Fibroblast of the aortic adventitia (primary cell): ENCODE measurements at regions not wholly inside any gene's neighbourhood (a gene's known extent, or its start where the extent isn't known, plus 50 kb on each side); places are given as distances from the start of the nearest gene placed in this dataset.
"Not testable (repeated sequence)": the region's sequence is repeated elsewhere in the genome, so short reads cannot be mapped to it uniquely, and the experiment has no call there.

ENCODE experiments used
- DNase-seq: peaks from one replicate; pipeline ENCODE4 v3.0.0-alpha.2; 2010; ENCODE audit warnings: low read depth
- H3K4me3 ChIP-seq: 2 replicates; pipeline ENCODE4 v1.5.1; 2011; ENCODE audit warnings: low read depth, mild to moderate bottlenecking, control low read depth, low read length, moderate library complexity
- TF ChIP-seq, protein P1 (sequence below): IDR thresholded peaks from 2 replicates; pipeline ENCODE4 v1.5.1; 2011; ENCODE audit warnings: mild to moderate bottlenecking, low read length, control low read depth, inconsistent platforms; ENCODE audit not compliant: insufficient read depth

DNA sequence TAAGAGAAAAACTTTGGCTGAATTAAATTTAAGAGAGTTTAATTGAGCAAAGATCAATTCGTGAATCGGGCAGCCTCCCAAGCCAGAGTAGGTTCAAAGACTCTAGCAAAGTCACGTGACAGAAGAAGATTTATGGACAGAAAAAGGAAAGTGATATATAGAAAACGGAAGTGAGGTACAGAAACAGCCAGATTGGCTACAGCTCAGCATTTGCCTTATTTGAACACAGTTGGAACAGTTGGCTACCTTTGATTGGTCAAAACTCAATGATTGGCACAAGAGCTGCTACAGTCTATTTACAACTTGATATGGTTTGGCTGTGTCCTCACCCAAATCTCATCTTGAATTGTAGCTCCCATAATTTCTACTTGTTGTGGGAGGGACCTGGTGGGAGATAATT is 102.6 kb downstream of the PLG start:
- H3K4me3 ChIP-seq: no peak overlapping the region
- TF ChIP-seq, protein P1, sequence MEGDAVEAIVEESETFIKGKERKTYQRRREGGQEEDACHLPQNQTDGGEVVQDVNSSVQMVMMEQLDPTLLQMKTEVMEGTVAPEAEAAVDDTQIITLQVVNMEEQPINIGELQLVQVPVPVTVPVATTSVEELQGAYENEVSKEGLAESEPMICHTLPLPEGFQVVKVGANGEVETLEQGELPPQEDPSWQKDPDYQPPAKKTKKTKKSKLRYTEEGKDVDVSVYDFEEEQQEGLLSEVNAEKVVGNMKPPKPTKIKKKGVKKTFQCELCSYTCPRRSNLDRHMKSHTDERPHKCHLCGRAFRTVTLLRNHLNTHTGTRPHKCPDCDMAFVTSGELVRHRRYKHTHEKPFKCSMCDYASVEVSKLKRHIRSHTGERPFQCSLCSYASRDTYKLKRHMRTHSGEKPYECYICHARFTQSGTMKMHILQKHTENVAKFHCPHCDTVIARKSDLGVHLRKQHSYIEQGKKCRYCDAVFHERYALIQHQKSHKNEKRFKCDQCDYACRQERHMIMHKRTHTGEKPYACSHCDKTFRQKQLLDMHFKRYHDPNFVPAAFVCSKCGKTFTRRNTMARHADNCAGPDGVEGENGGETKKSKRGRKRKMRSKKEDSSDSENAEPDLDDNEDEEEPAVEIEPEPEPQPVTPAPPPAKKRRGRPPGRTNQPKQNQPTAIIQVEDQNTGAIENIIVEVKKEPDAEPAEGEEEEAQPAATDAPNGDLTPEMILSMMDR: no peak
- DNase-seq: no peak

DNA sequence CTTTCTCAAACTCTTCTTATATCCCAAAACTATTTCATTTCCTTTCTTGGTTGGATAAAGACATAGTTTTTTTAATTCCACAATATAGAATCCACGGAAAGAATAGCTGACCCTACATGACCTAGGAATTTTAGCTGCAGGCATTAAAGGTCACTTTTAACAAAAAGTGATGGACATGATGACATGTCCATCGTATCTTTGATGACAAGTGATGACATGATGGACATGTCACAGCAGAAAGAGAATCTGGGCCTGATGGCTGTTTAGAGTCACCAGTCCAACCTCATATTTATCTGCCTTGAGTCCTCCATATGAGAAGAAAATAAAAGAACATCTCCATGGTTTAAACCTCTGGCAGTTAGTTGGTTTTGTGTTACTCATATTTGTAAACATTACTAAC is 106.2 kb downstream of the PLG start:
- DNase-seq: no peak
- TF ChIP-seq, protein P1: no peak
- H3K4me3 ChIP-seq: no peak overlapping the region

DNA sequence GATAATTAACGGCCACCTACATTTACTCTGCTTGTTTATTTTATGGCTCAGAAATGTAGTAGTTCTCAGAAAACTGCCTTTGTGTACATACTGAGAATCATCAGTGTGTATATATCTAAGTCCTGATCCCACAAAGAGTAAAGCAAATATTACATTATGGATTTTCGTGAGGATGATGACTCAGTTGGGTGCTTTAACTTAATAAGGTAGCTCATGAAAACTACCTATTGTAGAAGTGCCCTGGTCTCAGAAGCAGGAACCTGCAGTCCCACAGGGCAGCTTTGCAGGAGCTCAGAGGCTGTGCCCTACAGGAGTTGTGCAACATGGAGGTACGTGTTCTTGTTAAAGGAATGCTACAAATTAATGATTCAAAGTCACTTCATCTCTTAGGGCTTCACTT is 108.2 kb downstream of the PLG start:
- no peak overlapping the region for H3K4me3 ChIP-seq
- no peak for DNase-seq
- TF ChIP-seq, protein P1: no peak

DNA sequence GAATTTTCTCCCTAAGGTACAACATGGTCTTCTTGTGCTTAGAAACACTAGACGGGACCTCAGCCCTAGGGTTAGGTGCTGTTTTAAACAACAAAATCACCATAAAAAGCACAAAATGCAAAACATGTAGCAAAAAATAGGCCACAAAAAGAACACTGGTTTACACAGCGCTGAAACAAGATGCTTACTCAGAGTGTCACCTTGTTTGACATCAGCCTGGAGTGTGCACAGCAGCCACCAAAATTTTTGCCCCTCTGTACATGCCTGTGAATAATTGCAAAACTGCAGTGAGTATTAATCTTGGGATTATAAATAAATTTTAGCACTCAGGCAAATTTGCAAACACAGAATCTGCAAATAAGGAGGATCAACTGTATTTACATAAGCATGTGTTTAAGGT is 110.1 kb downstream of the PLG start:
- DNase-seq: no peak
- no peak overlapping the region for H3K4me3 ChIP-seq
- TF ChIP-seq, protein P1: no peak

DNA sequence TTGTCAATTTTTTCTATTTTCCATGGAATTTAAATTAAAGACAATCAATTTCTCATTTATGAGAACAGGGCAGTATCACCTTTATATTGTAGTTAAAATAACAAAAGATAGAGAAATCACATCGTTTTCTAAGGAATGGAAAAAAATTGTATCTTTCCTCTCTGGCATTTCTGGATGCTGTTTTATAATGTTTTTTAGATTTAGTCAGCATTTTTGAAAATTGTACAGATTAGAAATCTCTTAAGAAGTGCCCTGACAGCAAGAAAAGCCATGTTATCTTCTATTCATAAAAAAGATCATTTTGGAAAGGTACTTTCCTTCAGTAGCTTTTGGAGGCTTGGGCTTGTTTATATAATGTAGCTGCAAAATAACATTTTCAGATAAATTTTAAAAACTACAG is 116.9 kb downstream of the PLG start:
- H3K4me3 ChIP-seq: no peak overlapping the region
- DNase-seq: no peak
- TF ChIP-seq, protein P1: no peak

DNA sequence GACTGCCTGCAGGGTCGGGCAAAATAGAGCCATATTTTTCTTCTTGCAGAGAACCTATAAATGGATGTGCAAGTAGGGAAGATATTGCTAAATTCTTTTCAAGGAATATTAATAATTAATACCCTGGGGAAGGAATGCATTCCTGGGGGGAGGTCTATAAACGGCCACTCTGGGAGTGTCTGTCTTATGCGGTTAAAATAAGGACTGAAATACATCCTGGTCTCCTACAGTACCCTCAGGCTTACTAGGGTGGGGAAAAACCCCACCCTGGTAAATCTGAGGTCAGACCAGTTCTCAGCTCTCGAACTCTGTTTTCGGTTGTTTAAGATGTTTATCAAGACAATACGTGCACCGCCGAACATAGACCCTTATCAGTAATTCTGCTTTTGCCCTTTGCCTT is 118.6 kb downstream of the PLG start:
- H3K4me3 ChIP-seq, DNase-seq: not testable (repeated sequence)

DNA sequence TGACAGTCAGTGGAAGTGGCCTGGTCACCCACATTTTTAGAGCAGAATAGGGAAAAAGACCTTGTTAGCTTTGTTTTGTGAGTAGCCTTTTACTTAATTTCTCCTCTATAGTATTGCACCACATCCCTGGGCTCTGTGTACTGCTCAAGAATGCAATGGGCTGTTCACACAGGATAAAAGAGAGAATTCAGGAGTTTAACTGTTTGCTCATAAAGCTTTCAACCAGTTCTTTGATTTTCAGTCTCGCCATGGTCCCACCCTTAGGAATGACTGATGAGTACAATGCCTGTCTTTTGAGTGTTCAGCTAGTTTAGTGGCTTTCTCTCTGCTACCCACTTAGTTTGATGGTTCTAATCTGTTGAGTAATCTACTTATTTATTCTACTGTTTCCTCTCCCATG is 129.7 kb downstream of the PLG start:
- TF ChIP-seq, protein P1: no peak
- no peak overlapping the region for H3K4me3 ChIP-seq
- no peak for DNase-seq
